PFSK-1 (cell line): ENCODE measurements at regions not wholly inside any gene's neighbourhood (a gene's known extent, or its start where the extent isn't known, plus 50 kb on each side); places are given as distances from the start of the nearest gene placed in this dataset.

Source experiments
- FOXP2 ChIP-seq: optimal IDR thresholded peaks from 2 replicates; pipeline ENCODE3; 2011; ENCODE audit warnings: borderline replicate concordance, control low read depth, inconsistent platforms; ENCODE audit not compliant: insufficient read depth; ENCODE audit errors: extremely low read length, extremely low read depth
- POLR2AphosphoS5 ChIP-seq: IDR thresholded peaks from 2 replicates; pipeline ENCODE4 v1.6.1; 2012; ENCODE audit warnings: low read depth, mild to moderate bottlenecking, control low read depth, low read length, moderate library complexity
- REST ChIP-seq, 2 experiments: IDR thresholded peaks; 2 replicates each; pipeline versions ENCODE4 v1.6.1 to v1.8.0; 2011 to 2012; ENCODE audit warnings: low read depth in 2 of 2, low read length in 2 of 2, control low read depth in 1 of 2, inconsistent platforms in 1 of 2, mild to moderate bottlenecking in 1 of 2, moderate library complexity in 1 of 2; ENCODE audit not compliant: insufficient read depth in 1 of 2
- SIN3A ChIP-seq: IDR thresholded peaks from 2 replicates; pipeline ENCODE4 v1.6.1; 2012; ENCODE audit warnings: mild to moderate bottlenecking, low read length, moderate library complexity, borderline replicate concordance; ENCODE audit not compliant: insufficient read depth
- TAF1 ChIP-seq: IDR thresholded peaks from 2 replicates; pipeline ENCODE4 v1.6.1; 2012; ENCODE audit warnings: low read length, control low read depth, borderline replicate concordance; ENCODE audit not compliant: insufficient read depth

- TF ChIP-seq REST (IDR thresholded peaks at IDR 0.05; ENCODE audit: insufficient read depth in 1 of 2, low read depth in 2 of 2, low read length in 2 of 2) (no peak), POLR2AphosphoS5 (no peak), TAF1 (no peak), FOXP2 (no peak), SIN3A (no peak)
Observed at GRCh38 chr5:57845025-57845424, 362.4 kb upstream of the ACTBL2 start.
